Osteocyte (in vitro differentiated cells): ENCODE measurements at regions not wholly inside any gene's neighbourhood (a gene's known extent, or its start where the extent isn't known, plus 50 kb on each side); places are given as distances from the start of the nearest gene placed in this dataset.

Source experiments
- DNase-seq: peaks from one replicate; pipeline ENCODE4 v3.0.0; 2021; ENCODE audit warnings: mixed read lengths; ENCODE audit not compliant: unreplicated experiment; ENCODE audit errors: extremely low spot score
- H3K27ac Mint-ChIP-seq: one replicate; pipeline ENCODE4 v1.8.0; 2021; ENCODE audit warnings: mild to moderate bottlenecking, mixed read lengths; ENCODE audit not compliant: unreplicated experiment
- H3K27me3 Mint-ChIP-seq: one replicate; pipeline ENCODE4 v1.8.0; 2021; ENCODE audit warnings: mixed read lengths; ENCODE audit not compliant: unreplicated experiment
- H3K36me3 Mint-ChIP-seq: one replicate; pipeline ENCODE4 v1.8.0; 2021; ENCODE audit warnings: mixed read lengths; ENCODE audit not compliant: unreplicated experiment
- H3K4me1 Mint-ChIP-seq: one replicate; pipeline ENCODE4 v1.8.0; 2021; ENCODE audit warnings: mixed read lengths; ENCODE audit not compliant: unreplicated experiment
- H3K4me3 Mint-ChIP-seq: one replicate; pipeline ENCODE4 v1.8.0; 2021; ENCODE audit warnings: mild to moderate bottlenecking, moderate library complexity, mixed read lengths; ENCODE audit not compliant: unreplicated experiment
- H3K9me3 Mint-ChIP-seq: one replicate; pipeline ENCODE4 v1.8.0; 2021; ENCODE audit warnings: mixed read lengths; ENCODE audit not compliant: unreplicated experiment
- TF ChIP-seq, protein P1 (sequence below): fragments of 200-600 bp; sonication (generic); IDR thresholded peaks from 2 replicates; pipeline ENCODE4 v1.5.0; 2021; ENCODE audit warnings: antibody characterized with exemption, mild to moderate bottlenecking, moderate library complexity

- no peaks in the 10 kb centered on the region for H3K9me3 Mint-ChIP-seq
- no peaks in the 10 kb centered on the region for H3K27me3 Mint-ChIP-seq
- no peaks in the 10 kb centered on the region for H3K36me3 Mint-ChIP-seq
Measured at GRCh38 chr5:168155585-168155984, 135.9 kb upstream of the WWC1 start.

GRCh38 chr5:168156170-168156569 is 135.3 kb upstream of the WWC1 start:
- TF ChIP-seq, protein P1, sequence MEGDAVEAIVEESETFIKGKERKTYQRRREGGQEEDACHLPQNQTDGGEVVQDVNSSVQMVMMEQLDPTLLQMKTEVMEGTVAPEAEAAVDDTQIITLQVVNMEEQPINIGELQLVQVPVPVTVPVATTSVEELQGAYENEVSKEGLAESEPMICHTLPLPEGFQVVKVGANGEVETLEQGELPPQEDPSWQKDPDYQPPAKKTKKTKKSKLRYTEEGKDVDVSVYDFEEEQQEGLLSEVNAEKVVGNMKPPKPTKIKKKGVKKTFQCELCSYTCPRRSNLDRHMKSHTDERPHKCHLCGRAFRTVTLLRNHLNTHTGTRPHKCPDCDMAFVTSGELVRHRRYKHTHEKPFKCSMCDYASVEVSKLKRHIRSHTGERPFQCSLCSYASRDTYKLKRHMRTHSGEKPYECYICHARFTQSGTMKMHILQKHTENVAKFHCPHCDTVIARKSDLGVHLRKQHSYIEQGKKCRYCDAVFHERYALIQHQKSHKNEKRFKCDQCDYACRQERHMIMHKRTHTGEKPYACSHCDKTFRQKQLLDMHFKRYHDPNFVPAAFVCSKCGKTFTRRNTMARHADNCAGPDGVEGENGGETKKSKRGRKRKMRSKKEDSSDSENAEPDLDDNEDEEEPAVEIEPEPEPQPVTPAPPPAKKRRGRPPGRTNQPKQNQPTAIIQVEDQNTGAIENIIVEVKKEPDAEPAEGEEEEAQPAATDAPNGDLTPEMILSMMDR = no peak
- DNase-seq = no peak
- H3K27me3 Mint-ChIP-seq = no peaks in the 10 kb centered on the region
- no peaks in the 10 kb centered on the region for H3K4me1 Mint-ChIP-seq
- H3K36me3 Mint-ChIP-seq = no peaks in the 10 kb centered on the region
- H3K4me3 Mint-ChIP-seq = no peak overlapping the region
- H3K27ac Mint-ChIP-seq = no peak overlapping the region
- no peaks in the 10 kb centered on the region for H3K9me3 Mint-ChIP-seq

More at GRCh38 chr5:168155585-168155984, 135.9 kb upstream of the WWC1 start:
- DNase-seq = no peak
- Mint-ChIP-seq H3K27ac (no peak overlapping the region), H3K4me3 (no peak overlapping the region), H3K4me1 (no peaks in the 10 kb centered on the region)
- TF ChIP-seq, protein P1 = no peak

GRCh38 chr5:168157141-168157540 is 134.3 kb upstream of the WWC1 start:
- no peak overlapping the region for H3K4me3 Mint-ChIP-seq
- no peaks in the 10 kb centered on the region for H3K36me3 Mint-ChIP-seq
- TF ChIP-seq, protein P1 = no peak
- H3K27me3 Mint-ChIP-seq = no peaks in the 10 kb centered on the region
- DNase-seq = no peak
- H3K9me3 Mint-ChIP-seq = no peaks in the 10 kb centered on the region
- no peaks in the 10 kb centered on the region for H3K4me1 Mint-ChIP-seq
- H3K27ac Mint-ChIP-seq = no peak overlapping the region

DNA sequence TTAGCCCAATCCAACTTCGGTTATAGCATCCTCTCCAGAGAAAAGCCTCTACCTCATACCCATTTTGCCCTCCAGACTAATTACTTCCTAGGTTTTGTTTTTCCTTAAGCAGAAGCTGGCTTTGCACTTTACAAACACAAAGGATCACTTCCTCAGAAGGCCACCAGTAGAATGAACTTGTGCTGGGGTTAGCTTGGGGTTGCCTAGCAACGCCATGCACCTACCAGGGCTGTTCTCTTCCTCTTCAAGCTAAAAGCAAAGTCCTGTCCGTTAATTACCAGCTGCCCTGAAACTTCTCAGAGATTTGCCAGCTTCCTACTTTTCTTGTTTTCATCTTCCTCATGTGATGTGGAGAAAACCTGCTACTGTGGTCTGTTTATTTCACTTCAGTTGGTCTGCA is 132.0 kb upstream of the WWC1 start:
- Mint-ChIP-seq H3K4me1 (no peaks in the 10 kb centered on the region), H3K36me3 (no peaks in the 10 kb centered on the region), H3K9me3 (no peaks in the 10 kb centered on the region), H3K27ac (no peak overlapping the region), H3K4me3 (no peak overlapping the region), H3K27me3 (no peaks in the 10 kb centered on the region)
- DNase-seq = no peak
- TF ChIP-seq, protein P1 = no peak

DNA sequence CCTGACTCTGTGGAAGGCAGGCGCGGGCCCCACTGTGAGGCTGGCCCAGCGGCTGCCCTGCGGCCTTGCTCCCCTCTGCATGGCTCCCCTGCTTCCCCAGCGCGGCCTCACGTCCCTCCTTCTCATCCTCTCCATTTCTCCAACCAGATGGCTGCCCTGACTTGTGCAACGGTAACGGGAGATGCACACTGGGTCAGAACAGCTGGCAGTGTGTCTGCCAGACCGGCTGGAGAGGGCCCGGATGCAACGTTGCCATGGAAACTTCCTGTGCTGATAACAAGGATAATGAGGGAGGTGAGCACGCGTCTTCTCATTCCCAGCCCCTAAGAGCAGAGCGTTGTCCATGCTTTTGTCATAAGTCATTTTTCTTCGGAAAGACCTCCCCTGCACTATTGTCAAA is 129.0 kb upstream of the WWC1 start:
- H3K27ac Mint-ChIP-seq = no peak overlapping the region

More for the DNA sequence above, 129.0 kb upstream of the WWC1 start:
- TF ChIP-seq, protein P1 = no peak
- no peak for DNase-seq
- H3K27me3 Mint-ChIP-seq = peaks cover 7% of the 10 kb centered on the region
- H3K4me1 Mint-ChIP-seq = no peaks in the 10 kb centered on the region
- H3K4me3 Mint-ChIP-seq = no peak overlapping the region
- no peaks in the 10 kb centered on the region for H3K36me3 Mint-ChIP-seq
- no peaks in the 10 kb centered on the region for H3K9me3 Mint-ChIP-seq
